CD4-positive, alpha-beta T cell treated with Interleukin-6 at 100 ng/mL for 8 hours (primary cell): ENCODE measurements at regions not wholly inside any gene's neighbourhood (a gene's known extent, or its start where the extent isn't known, plus 50 kb on each side); places are given as distances from the start of the nearest gene placed in this dataset.
"Not testable (repeated sequence)": the region's sequence is repeated elsewhere in the genome, so short reads cannot be mapped to it uniquely, and the experiment has no call there.

ENCODE experiments used
- DNase-seq: peaks from one replicate; pipeline ENCODE4 v3.0.0-alpha.2; 2020; ENCODE audit warnings: mixed read lengths, low spot score

DNA sequence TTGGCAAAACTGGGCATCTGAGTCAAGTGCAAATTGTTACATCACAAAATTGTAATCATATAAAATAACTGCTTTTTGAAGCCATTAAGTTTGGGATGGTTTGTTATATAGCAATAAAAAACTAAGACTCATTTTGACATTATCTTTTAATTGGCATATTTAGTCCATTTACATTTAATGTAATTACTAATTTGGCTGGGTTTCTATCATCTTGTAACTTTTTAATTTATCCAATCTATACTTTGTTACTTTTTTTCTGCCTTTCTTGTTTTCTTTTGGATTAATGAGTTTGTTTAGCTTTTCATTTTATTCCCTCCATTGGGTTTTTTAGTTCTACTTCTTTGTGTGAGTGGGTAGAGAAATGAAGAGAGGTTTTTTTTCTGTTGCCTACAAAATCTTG, 76.3 kb downstream of the DRAM2 start:
- no peak for DNase-seq

- no peak for DNase-seq
Observed at GRCh38 chr1:111062624-111063023, 77.3 kb downstream of the DRAM2 start.

GRCh38 chr1:111062081-111062480, 77.8 kb downstream of the DRAM2 start:
- DNase-seq = no peak

DNA sequence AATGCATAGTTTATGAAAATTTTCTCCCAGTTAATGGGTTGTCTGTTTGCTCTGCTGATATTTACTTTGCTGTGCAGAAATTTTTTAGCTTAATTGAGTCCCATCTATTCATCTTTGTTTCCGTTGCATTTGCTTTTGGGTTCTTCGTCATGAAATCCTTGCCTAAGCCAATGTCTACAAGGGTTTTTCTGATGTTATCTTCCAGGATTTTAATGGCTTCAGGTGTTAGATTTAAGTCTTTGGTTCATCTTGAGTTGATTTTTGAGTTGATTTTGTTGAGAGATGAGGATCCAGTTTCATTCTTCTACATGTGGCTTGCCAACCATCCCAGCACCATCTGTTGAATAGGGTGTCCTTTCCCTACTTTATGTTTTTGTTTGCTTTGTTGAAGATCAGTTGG, 85.2 kb downstream of the DRAM2 start:
- no peak for DNase-seq

DNA sequence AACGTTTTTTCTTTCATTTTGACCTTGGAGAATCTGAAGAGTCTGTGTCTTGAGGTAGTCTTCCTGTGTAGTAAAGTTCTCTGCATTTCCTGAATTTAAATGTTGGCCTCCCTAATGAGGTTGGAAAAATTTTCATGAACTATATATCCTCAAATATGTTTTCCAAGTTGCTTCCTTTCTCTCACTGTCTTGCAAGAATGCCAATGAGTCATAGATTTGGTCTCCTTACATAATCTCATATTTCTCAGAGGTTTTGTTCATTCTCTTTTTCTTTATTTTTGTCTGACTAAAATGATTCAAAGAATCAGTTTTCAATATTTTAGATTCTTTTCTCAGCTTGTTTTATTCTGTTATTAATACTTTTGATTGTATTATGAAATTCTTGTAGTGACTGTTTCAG, 87.6 kb downstream of the DRAM2 start:
- no peak for DNase-seq

GRCh38 chr1:111048253-111048652, 84.5 kb upstream of the LRIF1 start:
- not testable (repeated sequence) for DNase-seq

DNA sequence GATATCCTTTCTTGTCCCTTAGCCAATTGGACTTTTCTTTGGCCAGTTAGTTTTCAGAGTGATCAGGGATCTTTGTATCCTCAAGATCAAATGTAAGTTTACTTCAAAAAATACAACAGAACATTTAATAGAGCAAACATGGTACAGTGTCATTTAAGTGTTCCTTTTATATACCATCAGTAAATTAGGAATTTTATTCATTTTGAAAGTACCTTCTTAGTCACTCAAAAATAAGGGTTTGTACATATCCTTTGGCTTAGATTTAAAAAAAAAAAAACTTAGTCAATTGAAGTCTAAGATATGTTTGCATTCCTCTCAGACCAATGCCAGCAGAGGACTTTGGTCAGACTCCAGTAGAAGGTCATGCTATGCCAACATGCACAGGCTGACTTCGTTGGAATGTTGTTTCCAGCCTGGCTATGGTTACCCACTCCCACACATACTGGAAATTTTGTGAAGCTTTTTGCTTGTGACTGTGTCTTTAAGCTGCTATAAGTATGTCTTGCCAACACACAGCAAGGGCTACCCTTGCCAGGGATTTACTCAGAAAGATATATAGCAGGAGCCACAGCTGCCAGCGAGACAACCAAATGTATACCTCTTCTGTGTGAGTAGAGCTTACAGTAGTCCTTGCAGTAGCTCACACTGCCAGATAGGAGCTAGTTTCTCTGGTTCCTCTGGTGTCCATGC, 81.5 kb upstream of the LRIF1 start:
- DNase-seq = no peak

DNA sequence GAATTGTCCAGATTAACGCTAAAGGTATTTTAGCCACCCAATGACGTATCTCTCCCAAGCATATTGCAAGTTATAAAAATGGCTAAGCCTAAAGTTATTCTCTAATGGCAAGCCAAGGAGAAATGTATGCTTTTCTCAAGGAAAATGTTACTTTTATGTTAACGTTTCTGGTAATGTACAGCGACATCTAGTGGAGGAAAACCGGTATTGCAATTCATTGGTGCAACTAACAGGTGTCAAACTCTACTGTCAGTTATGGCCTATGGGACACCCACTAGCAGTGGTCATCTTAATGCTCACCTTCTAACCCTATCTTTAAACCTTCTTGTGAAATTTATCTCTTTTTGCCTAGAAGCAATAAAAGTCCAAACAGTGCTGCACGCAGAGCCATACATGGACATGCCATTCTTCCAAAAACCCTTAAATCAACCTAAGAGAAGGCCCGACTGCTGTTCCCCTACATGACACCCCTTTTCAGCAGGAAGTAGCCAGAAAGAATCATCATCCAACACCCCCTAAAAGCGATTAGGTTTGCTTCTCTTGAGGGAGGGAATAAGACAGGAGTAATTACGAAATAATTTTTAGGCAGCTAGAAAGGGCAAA, 68.7 kb upstream of the LRIF1 start:
- DNase-seq = peak; percentile 58

GRCh38 chr1:111030590-111030989, 66.9 kb upstream of the LRIF1 start:
- DNase-seq = peak; percentile 69

DNA sequence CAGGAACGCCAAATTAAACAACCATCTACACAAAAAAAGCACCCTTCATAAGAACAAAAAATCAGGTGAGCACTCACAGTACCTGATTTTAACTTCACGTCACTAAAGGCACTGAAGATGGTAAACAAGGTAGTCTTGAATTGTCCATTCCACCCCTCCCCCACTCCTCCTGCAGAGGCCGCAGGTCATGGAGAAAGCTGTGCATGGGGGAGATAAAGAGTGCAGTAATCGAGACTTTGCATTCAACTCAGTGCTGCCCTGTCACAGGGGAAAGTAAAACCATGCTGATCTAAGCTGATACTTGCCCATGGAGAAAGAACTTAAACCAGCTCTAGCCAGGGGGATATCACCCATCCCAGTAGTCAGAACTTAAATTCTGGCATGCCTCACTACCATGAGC, 61.4 kb upstream of the LRIF1 start:
- no peak for DNase-seq

- DNase-seq = no peak
Observed at GRCh38 chr1:111015222-111015621, 51.5 kb upstream of the LRIF1 start.
